ENCODE measurements at regions not wholly inside any gene's neighbourhood (a gene's known extent, or its start where the extent isn't known, plus 50 kb on each side); places are given as distances from the start of the nearest gene placed in this dataset.
A peak's percentile ranks its signal among the peaks of the same experiment; 100 is the strongest.

- Histone ChIP-seq H3K9me3 (ENCODE audit: control insufficient read depth in 1 of 2, low read length in 2 of 2) (no peaks in the 10 kb centered on the region), H3K27ac (ENCODE audit: low read depth, low read length) (no peak overlapping the region), H3K4me3 (ENCODE audit: low read length in 2 of 2) (no peak overlapping the region), H3K4me1 (ENCODE audit: insufficient read depth, low read length) (peaks cover 1% of the 10 kb centered on the region), H3K27me3 (ENCODE audit: insufficient read depth, low read length) (no peaks in the 10 kb centered on the region), H3K36me3 (ENCODE audit: insufficient read depth, low read length) (no peaks in the 10 kb centered on the region)
- intact Hi-C loops (cut with micrococcal nuclease), result no loop called here
- H3K36me3 Mint-ChIP-seq, result no peaks in the 10 kb centered on the region
- peaks cover under 1 to 16% (median 5%) of the 10 kb centered on the region in 4 donors for H3K4me1 Mint-ChIP-seq
- no peak for DNase-seq
- H3K9me3 Mint-ChIP-seq, result no peaks in the 10 kb centered on the region
- no peak overlapping the region for H3K4me3 Mint-ChIP-seq
- POLR2A ChIA-PET (ENCODE audit: partially characterized antibody), result interaction anchor here (0.6 kb wide), 1 partner anchor 338 kb away, joined by 3 read pairs; no protein-coding TSS in a partner anchor
- CTCF ChIA-PET (ENCODE audit: partially characterized antibody), result no interaction called here
- H3K27ac Mint-ChIP-seq, result no peak overlapping the region
- H3K27me3 Mint-ChIP-seq, result peaks cover under 1% of the 10 kb centered on the region in 2 donors
Observed at GRCh38 chr5:139741823-139742172, 53.8 kb upstream of the PSD2 start.

- Mint-ChIP-seq H3K4me3 (no peak overlapping the region), H3K9me3 (no peaks in the 10 kb centered on the region), H3K4me1 (peaks cover 3 to 21% (median 8%) of the 10 kb centered on the region in 4 donors), H3K36me3 (no peaks in the 10 kb centered on the region), H3K27ac (peak overlapping the region in 1 of 7 donors; percentile 5), H3K27me3 (peaks cover 2% of the 10 kb centered on the region in 2 donors)
- intact Hi-C loops (cut with micrococcal nuclease), result no loop called here
- CTCF ChIA-PET (ENCODE audit: partially characterized antibody), result no interaction called here
- no peaks in the 10 kb centered on the region for H3K9me3 ChIP-seq (ENCODE audit: control insufficient read depth in 1 of 2, low read length in 2 of 2)
- no peaks in the 10 kb centered on the region for H3K27me3 ChIP-seq (ENCODE audit: insufficient read depth, low read length)
- H3K4me1 ChIP-seq (ENCODE audit: insufficient read depth, low read length), result peaks cover 7% of the 10 kb centered on the region
- no peak overlapping the region for H3K4me3 ChIP-seq (ENCODE audit: low read length in 2 of 2)
- POLR2A ChIA-PET (ENCODE audit: partially characterized antibody), result interaction anchor here (0.6 kb wide), 1 partner anchor 337 kb away, joined by 3 read pairs; no protein-coding TSS in a partner anchor
- no peaks in the 10 kb centered on the region for H3K36me3 ChIP-seq (ENCODE audit: insufficient read depth, low read length)
- no peak overlapping the region for H3K27ac ChIP-seq (ENCODE audit: low read depth, low read length)
- no peak for DNase-seq
Observed at GRCh38 chr5:139742173-139742903, 53.3 kb upstream of the PSD2 start.

DNA sequence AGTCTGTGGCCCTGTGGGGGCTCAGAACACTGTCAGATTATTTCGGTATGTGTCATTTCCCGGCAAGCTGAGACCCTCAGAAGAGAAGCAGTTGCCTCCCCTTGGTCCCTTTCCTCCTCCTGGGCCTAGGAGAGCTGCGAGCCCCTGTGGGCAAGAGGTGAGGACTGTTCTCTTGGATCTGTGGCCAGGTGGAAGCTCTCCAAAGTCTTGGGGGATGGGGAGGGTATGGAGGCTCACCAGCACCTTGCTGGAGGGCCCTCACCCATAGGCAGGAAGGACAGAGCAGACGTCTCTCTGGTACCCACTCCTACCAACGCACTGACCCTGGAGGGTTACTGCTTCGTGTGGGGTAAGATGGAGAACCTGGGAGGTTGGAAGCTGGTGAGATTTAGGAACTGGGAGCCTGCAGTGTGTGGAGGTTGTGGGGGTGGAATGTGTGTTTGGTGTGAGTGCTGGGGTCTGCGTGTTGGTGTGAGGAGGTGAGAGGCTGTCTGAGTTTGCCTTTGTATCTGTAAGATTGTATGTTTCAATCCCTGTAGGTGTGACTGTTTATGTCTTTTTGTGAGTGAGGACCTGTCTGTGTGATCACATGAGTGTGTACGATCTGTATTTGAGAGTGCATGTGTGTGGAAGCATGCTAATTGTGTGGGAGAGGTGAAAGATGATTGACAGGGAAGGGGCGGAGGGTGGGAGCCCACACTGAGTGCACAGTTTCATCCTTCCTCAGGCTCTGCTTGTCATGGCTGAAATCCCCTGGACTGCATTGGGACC is 52.4 kb upstream of the PSD2 start:
- Histone ChIP-seq H3K4me3 (ENCODE audit: low read length in 2 of 2) (no peak overlapping the region), H3K27me3 (ENCODE audit: insufficient read depth, low read length) (no peaks in the 10 kb centered on the region), H3K36me3 (ENCODE audit: insufficient read depth, low read length) (no peaks in the 10 kb centered on the region), H3K9me3 (ENCODE audit: control insufficient read depth in 1 of 2, low read length in 2 of 2) (no peaks in the 10 kb centered on the region), H3K27ac (ENCODE audit: low read depth, low read length) (no peak overlapping the region), H3K4me1 (ENCODE audit: insufficient read depth, low read length) (peaks cover 15% of the 10 kb centered on the region)
- Mint-ChIP-seq H3K4me3 (no peak overlapping the region), H3K9me3 (no peaks in the 10 kb centered on the region), H3K36me3 (no peaks in the 10 kb centered on the region), H3K27ac (peak overlapping the region in 3 of 7 donors; percentile 1 to 29 (median 10)), H3K27me3 (peaks cover 3 to 6% of the 10 kb centered on the region in 2 donors), H3K4me1 (peaks cover 5 to 28% (median 12%) of the 10 kb centered on the region in 4 donors)
- CTCF ChIA-PET (ENCODE audit: partially characterized antibody), result interaction anchor here (1.1 kb wide), 1 partner anchor 20 kb away, joined by 3 read pairs; no protein-coding TSS in a partner anchor
- POLR2A ChIA-PET (ENCODE audit: partially characterized antibody), result no interaction called here
- intact Hi-C loops (cut with micrococcal nuclease), result no loop called here
- DNase-seq, result no peak

DNA sequence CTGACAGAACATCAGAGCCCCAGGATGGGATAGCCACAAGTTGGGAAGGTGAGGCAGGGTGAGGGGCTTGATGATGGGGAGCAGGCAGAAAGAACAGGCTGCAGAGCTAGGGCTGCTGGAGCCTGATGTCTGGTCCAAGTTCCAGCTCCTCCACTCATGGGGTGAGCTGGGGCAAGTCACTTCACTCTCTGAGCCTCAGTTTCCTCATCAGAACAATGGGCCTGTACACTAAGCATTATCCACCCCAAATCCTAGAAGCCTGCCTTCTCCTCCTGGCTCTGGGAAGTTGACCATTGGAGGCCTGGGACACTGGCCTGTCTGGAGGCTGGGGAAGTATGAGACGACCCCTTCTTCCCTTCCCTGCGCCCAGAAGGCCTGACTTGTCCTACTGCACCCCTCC is 51.8 kb upstream of the PSD2 start:
- no peaks in the 10 kb centered on the region for H3K36me3 ChIP-seq (ENCODE audit: insufficient read depth, low read length)
- no peaks in the 10 kb centered on the region for H3K27me3 ChIP-seq (ENCODE audit: insufficient read depth, low read length)
- H3K9me3 ChIP-seq (ENCODE audit: control insufficient read depth in 1 of 2, low read length in 2 of 2), result no peaks in the 10 kb centered on the region
- H3K4me1 Mint-ChIP-seq, result peaks cover 9 to 34% (median 16%) of the 10 kb centered on the region in 4 donors
- H3K4me3 Mint-ChIP-seq, result no peak overlapping the region
- H3K4me1 ChIP-seq (ENCODE audit: insufficient read depth, low read length), result peaks cover 19% of the 10 kb centered on the region
- no peak for DNase-seq
- H3K9me3 Mint-ChIP-seq, result no peaks in the 10 kb centered on the region
- peaks cover 6 to 11% of the 10 kb centered on the region in 2 donors for H3K27me3 Mint-ChIP-seq
- H3K27ac ChIP-seq (ENCODE audit: low read depth, low read length), result no peak overlapping the region
- H3K36me3 Mint-ChIP-seq, result no peaks in the 10 kb centered on the region
- H3K4me3 ChIP-seq (ENCODE audit: low read length in 2 of 2), result no peak overlapping the region
- POLR2A ChIA-PET (ENCODE audit: partially characterized antibody), result no interaction called here
- no peak overlapping the region for H3K27ac Mint-ChIP-seq
- CTCF ChIA-PET (ENCODE audit: partially characterized antibody), result interaction anchor here (1.1 kb wide), 1 partner anchor 20 kb away, joined by 3 read pairs; no protein-coding TSS in a partner anchor
- intact Hi-C loops (cut with micrococcal nuclease), result no loop called here

DNA sequence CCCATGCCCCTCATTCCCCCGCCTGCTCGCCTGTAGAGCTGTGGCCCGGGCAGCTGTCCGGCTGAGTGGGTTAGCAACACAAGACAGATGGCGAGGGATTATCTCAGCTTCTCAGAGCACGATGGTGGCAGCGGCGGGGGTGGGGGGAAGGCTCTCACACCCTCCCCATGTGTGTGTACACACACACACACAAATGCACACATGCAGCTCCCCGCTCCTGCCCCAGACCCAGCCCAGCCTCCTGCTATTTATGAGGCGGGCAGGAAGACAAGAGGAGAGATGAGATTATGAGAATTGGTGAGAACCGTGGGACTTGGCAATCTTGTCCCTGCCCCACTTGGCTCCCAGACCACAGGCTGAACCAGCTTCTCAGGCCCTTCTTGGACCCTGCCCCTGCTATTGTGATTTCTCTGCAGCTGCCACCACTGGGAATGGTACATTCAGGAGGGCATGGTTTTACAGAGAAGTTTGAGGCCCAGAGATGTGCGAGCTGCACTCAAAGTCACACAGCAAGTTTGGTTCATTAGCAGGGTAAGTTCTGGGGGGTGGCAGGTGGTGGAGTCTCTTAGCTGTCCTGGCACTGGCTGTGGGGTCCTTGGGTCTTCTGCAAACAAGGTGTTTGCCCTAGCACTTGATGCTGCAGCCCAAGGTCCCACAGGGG is 51.0 kb upstream of the PSD2 start:
- intact Hi-C loops (cut with micrococcal nuclease), result loop anchor here (5.0 kb wide), 1 partner anchor 107 kb away; no protein-coding TSS in a partner anchor
- Histone ChIP-seq H3K9me3 (ENCODE audit: control insufficient read depth in 1 of 2, low read length in 2 of 2) (no peaks in the 10 kb centered on the region), H3K27me3 (ENCODE audit: insufficient read depth, low read length) (no peaks in the 10 kb centered on the region), H3K4me3 (ENCODE audit: low read length in 2 of 2) (no peak overlapping the region), H3K36me3 (ENCODE audit: insufficient read depth, low read length) (no peaks in the 10 kb centered on the region), H3K4me1 (ENCODE audit: insufficient read depth, low read length) (peaks cover 19% of the 10 kb centered on the region), H3K27ac (ENCODE audit: low read depth, low read length) (no peak overlapping the region)
- DNase-seq, result no peak
- ChIA-PET CTCF (ENCODE audit: partially characterized antibody) (interaction anchor here (0.8 to 1.4 kb wide), 4 partner anchors 19 to 108 kb away, joined by 3 read pairs; no protein-coding TSS in a partner anchor), POLR2A (ENCODE audit: partially characterized antibody) (no interaction called here)
- Mint-ChIP-seq H3K4me1 (peaks cover 12 to 41% (median 18%) of the 10 kb centered on the region in 4 donors), H3K27ac (no peak overlapping the region), H3K9me3 (no peaks in the 10 kb centered on the region), H3K4me3 (peak overlapping the region in 1 of 8 donors; percentile 67), H3K27me3 (peaks cover 8 to 14% of the 10 kb centered on the region in 2 donors), H3K36me3 (no peaks in the 10 kb centered on the region)

DNA sequence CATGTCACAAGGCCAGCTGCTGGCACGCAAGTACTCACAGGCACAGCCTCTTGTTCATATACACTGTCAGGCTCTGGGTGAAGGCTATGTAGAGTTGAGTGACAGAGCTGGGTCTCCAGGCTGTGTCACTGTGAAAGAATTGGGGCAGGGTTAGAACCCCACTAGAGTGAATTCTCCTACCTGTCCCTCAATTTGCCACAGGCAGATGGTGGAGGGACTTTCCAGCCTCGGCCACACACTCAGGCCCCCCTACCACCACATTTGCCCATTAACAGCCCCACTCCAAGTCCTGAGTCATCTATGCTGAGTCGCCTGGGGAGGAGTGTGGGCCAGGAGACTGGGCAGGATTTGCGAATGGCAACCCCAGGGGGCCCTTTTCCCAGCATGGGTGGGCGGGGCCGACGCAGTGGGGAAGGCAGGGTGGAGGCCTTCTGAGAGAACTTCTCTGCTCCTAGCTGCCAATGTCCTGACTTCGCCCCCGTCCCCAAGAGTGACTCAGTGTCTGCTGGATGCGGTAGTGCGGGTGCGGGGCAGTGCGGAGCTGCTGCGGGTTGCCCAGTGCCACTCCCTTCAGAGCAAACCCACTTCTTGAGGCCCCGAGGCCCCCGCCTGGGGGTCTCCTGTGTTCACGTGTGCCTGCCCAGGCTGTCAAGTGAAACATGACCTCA is 50.3 kb upstream of the PSD2 start:
- H3K9me3 Mint-ChIP-seq, result no peaks in the 10 kb centered on the region
- H3K36me3 Mint-ChIP-seq, result no peaks in the 10 kb centered on the region
- no peak overlapping the region for H3K27ac Mint-ChIP-seq
- intact Hi-C loops (cut with micrococcal nuclease), result loop anchor here (5.0 kb wide), 1 partner anchor 108 kb away; no protein-coding TSS in a partner anchor
- H3K4me3 ChIP-seq (ENCODE audit: low read length in 2 of 2), result no peak overlapping the region
- no peaks in the 10 kb centered on the region for H3K9me3 ChIP-seq (ENCODE audit: control insufficient read depth in 1 of 2, low read length in 2 of 2)
- no peaks in the 10 kb centered on the region for H3K27me3 ChIP-seq (ENCODE audit: insufficient read depth, low read length)
- peaks cover 8 to 14% of the 10 kb centered on the region in 2 donors for H3K27me3 Mint-ChIP-seq
- peaks cover 19% of the 10 kb centered on the region for H3K4me1 ChIP-seq (ENCODE audit: insufficient read depth, low read length)
- peaks cover 12 to 41% (median 18%) of the 10 kb centered on the region in 4 donors for H3K4me1 Mint-ChIP-seq
- H3K36me3 ChIP-seq (ENCODE audit: insufficient read depth, low read length), result no peaks in the 10 kb centered on the region
- H3K27ac ChIP-seq (ENCODE audit: low read depth, low read length), result no peak overlapping the region
- no peak for DNase-seq
- H3K4me3 Mint-ChIP-seq, result peak overlapping the region in 2 of 8 donors; percentile 46 to 50
- ChIA-PET CTCF (ENCODE audit: partially characterized antibody) (interaction anchor here (0.8 to 1.4 kb wide), 3 partner anchors 30 to 109 kb away, joined by 3 read pairs; no protein-coding TSS in a partner anchor), POLR2A (ENCODE audit: partially characterized antibody) (no interaction called here)

Measured in CD4-positive, alpha-beta memory T cell (primary cell).